ENCODE measurements at regions not wholly inside any gene's neighbourhood (a gene's known extent, or its start where the extent isn't known, plus 50 kb on each side); places are given as distances from the start of the nearest gene placed in this dataset.

DNA sequence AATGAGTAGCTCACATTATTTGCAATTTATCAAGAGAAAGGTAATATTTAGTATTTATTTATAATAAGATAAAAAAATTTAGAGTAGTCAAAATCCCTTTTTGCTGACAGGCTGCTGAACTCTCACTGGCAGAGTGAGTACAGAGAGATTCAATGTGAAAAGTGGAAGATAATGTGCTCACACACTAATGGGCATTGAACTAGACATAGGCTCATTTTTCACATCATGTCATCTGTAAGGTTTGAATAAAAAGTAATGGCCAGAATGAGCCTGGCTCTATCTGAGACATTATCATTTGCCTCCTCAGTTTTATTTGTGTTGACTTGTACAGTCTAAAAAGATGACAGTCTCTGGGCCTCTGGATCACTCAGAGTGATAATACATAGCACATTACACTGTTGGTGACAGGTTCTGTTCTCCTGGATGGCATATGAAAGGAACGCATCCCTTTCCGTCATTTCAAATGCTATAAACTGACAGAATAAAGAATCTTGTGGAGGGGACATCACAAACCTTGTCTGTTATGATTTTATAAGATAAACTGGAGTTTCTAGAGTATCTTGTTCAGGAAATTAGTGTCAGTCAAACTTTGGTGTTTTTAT, 812.9 kb downstream of the NR4A2 start:
- Histone ChIP-seq H3K4me3 (no peak overlapping the region), H3K4me2 (no peak overlapping the region), H3K9me3 (no peaks in the 10 kb centered on the region), H3K27ac (no peak overlapping the region), H3K4me1 (no peaks in the 10 kb centered on the region)
- no peak for FAIRE-seq
- DNase-seq (ENCODE audit: low read depth in 1 of 2, low spot score in 1 of 2): no peak
- CTCF ChIA-PET: no interaction called here
- ATAC-seq: no peak
- whole genome bisulfite sequencing (ENCODE audit: missing lambda C conversion rate): 54% methylated on average over 2 of the region's 2 CpGs
- no peak for TF ChIP-seq MAZ (IDR thresholded peaks at IDR 0.05; ENCODE audit: borderline replicate concordance, low read depth, low read length)
- TF ChIP-seq RAD21 (conservative IDR thresholded peaks at IDR 0.05 in 1 of 2, IDR thresholded peaks at IDR 0.05 in 1 of 2): no peak
- TF ChIP-seq ESRRA (IDR thresholded peaks at IDR 0.05; ENCODE audit: borderline replicate concordance, low read length): no peak
- TF ChIP-seq ZNF302 (CRISPR knock-in tag; IDR thresholded peaks at IDR 0.05): no peak
- no peak for TF ChIP-seq CBX2 (IDR thresholded peaks at IDR 0.05; ENCODE audit: borderline replicate concordance, low read depth)
- no peak for TF ChIP-seq FOXS1 (CRISPR knock-in tag; IDR thresholded peaks at IDR 0.05)
- TF ChIP-seq EHMT2 (IDR thresholded peaks at IDR 0.05; ENCODE audit: low read depth): no peak
- no peak for TF ChIP-seq RCOR1 (IDR thresholded peaks at IDR 0.05; ENCODE audit: low read depth, low read length)
- TF ChIP-seq HOXA7 (CRISPR knock-in tag; IDR thresholded peaks at IDR 0.05): no peak
- TF ChIP-seq, protein P1, sequence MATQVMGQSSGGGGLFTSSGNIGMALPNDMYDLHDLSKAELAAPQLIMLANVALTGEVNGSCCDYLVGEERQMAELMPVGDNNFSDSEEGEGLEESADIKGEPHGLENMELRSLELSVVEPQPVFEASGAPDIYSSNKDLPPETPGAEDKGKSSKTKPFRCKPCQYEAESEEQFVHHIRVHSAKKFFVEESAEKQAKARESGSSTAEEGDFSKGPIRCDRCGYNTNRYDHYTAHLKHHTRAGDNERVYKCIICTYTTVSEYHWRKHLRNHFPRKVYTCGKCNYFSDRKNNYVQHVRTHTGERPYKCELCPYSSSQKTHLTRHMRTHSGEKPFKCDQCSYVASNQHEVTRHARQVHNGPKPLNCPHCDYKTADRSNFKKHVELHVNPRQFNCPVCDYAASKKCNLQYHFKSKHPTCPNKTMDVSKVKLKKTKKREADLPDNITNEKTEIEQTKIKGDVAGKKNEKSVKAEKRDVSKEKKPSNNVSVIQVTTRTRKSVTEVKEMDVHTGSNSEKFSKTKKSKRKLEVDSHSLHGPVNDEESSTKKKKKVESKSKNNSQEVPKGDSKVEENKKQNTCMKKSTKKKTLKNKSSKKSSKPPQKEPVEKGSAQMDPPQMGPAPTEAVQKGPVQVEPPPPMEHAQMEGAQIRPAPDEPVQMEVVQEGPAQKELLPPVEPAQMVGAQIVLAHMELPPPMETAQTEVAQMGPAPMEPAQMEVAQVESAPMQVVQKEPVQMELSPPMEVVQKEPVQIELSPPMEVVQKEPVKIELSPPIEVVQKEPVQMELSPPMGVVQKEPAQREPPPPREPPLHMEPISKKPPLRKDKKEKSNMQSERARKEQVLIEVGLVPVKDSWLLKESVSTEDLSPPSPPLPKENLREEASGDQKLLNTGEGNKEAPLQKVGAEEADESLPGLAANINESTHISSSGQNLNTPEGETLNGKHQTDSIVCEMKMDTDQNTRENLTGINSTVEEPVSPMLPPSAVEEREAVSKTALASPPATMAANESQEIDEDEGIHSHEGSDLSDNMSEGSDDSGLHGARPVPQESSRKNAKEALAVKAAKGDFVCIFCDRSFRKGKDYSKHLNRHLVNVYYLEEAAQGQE (IDR thresholded peaks at IDR 0.05): no peak
- no peak for TF ChIP-seq ZFP36 (IDR thresholded peaks at IDR 0.05; ENCODE audit: borderline replicate concordance, partially characterized antibody)
- TF ChIP-seq TFCP2L1 (CRISPR knock-in tag; IDR thresholded peaks at IDR 0.05): no peak
- TF ChIP-seq, protein P2, sequence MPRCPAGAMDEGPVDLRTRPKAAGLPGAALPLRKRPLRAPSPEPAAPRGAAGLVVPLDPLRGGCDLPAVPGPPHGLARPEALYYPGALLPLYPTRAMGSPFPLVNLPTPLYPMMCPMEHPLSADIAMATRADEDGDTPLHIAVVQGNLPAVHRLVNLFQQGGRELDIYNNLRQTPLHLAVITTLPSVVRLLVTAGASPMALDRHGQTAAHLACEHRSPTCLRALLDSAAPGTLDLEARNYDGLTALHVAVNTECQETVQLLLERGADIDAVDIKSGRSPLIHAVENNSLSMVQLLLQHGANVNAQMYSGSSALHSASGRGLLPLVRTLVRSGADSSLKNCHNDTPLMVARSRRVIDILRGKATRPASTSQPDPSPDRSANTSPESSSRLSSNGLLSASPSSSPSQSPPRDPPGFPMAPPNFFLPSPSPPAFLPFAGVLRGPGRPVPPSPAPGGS (IDR thresholded peaks at IDR 0.05): no peak
- TF ChIP-seq CBX8 (IDR thresholded peaks at IDR 0.05): no peak
- no peak for TF ChIP-seq HEYL (CRISPR knock-in tag; IDR thresholded peaks at IDR 0.05)
- no peak for TF ChIP-seq BHLHE40 (IDR thresholded peaks at IDR 0.05; ENCODE audit: low read depth, low read length)
- POLR2A ChIA-PET: no interaction called here

DNA sequence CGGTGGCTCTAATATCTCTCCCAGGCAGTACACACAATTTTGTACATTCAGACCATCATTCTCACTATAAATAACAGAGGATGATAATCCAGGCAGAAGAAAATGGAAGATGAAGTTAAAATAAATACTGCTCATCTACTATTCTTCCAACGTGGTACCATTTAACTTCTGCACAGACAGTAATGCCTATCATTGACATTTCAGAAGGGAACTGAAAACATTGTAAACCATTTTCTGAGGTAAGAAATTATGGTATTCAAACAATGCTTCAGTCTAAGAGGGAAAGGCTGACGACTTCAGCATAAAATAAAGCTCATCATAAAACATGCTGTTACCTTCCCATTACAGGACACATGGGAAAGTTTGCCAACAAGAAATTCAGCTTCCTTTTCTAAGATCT, 814.4 kb downstream of the NR4A2 start:
- ATAC-seq (no peak), DNase-seq (ENCODE audit: low read depth in 1 of 2, low spot score in 1 of 2) (no peak), FAIRE-seq (no peak)
- Histone ChIP-seq H3K4me2 (no peak overlapping the region), H3K4me3 (no peak overlapping the region), H3K9me3 (no peaks in the 10 kb centered on the region), H3K4me1 (no peaks in the 10 kb centered on the region), H3K27ac (no peak overlapping the region)
- 9% methylated on average over 3 of the region's 3 CpGs for whole genome bisulfite sequencing (ENCODE audit: missing lambda C conversion rate)
- CTCF ChIA-PET: no interaction called here
- TF ChIP-seq KDM5A (IDR thresholded peaks at IDR 0.05) (no peak), ZNF302 (CRISPR knock-in tag; IDR thresholded peaks at IDR 0.05) (no peak), RARB (CRISPR knock-in tag; IDR thresholded peaks at IDR 0.05) (no peak), RNF2 (IDR thresholded peaks at IDR 0.05; ENCODE audit: borderline replicate concordance, low read depth) (no peak), HDAC2 (IDR thresholded peaks at IDR 0.05) (no peak), FOSL2 (IDR thresholded peaks at IDR 0.05) (no peak), FOSL2 (CRISPR knock-in tag; IDR thresholded peaks at IDR 0.05) (no peak), ZSCAN20 (CRISPR knock-in tag; IDR thresholded peaks at IDR 0.05) (no peak), SMC3 (IDR thresholded peaks at IDR 0.05) (no peak), GATA3 (IDR thresholded peaks at IDR 0.05; ENCODE audit: borderline replicate concordance) (no peak), POLR2A (IDR thresholded peaks at IDR 0.05; ENCODE audit: low read length) (no peak), ZFP36 (IDR thresholded peaks at IDR 0.05; ENCODE audit: borderline replicate concordance, partially characterized antibody) (no peak), RCOR1 (IDR thresholded peaks at IDR 0.05; ENCODE audit: low read depth, low read length) (no peak)
- TF ChIP-seq, protein P2 (IDR thresholded peaks at IDR 0.05): no peak
- TF ChIP-seq, protein P3, sequence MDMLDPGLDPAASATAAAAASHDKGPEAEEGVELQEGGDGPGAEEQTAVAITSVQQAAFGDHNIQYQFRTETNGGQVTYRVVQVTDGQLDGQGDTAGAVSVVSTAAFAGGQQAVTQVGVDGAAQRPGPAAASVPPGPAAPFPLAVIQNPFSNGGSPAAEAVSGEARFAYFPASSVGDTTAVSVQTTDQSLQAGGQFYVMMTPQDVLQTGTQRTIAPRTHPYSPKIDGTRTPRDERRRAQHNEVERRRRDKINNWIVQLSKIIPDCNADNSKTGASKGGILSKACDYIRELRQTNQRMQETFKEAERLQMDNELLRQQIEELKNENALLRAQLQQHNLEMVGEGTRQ (IDR thresholded peaks at IDR 0.05): no peak
- POLR2A ChIA-PET: no interaction called here

Measured in A549 (cell line).